ENCODE measurements at regions not wholly inside any gene's neighbourhood (a gene's known extent, or its start where the extent isn't known, plus 50 kb on each side); places are given as distances from the start of the nearest gene placed in this dataset.

- DNase-seq (ENCODE audit: low read depth): no peak
- TF ChIP-seq CTCF (IDR thresholded peaks at IDR 0.05; ENCODE audit: insufficient read depth, low read length): no peak
- no peak overlapping the region for H3K4me3 ChIP-seq (ENCODE audit: low read depth, low read length)
These were observed 231.7 kb upstream of the TNP1 start for GRCh38 chr2:217091531-217091930.

- no peak for TF ChIP-seq CTCF (IDR thresholded peaks at IDR 0.05; ENCODE audit: insufficient read depth, low read length)
- no peak overlapping the region for H3K4me3 ChIP-seq (ENCODE audit: low read depth, low read length)
- no peak for DNase-seq (ENCODE audit: low read depth)
These were observed 231.0 kb upstream of the TNP1 start for GRCh38 chr2:217090884-217091283.

GRCh38 chr2:217090024-217090473 is 230.2 kb upstream of the TNP1 start:
- DNase-seq (ENCODE audit: low read depth): no peak
- TF ChIP-seq CTCF (IDR thresholded peaks at IDR 0.05; ENCODE audit: insufficient read depth, low read length): no peak
- no peak overlapping the region for H3K4me3 ChIP-seq (ENCODE audit: low read depth, low read length)

- H3K4me3 ChIP-seq (ENCODE audit: low read depth, low read length): no peak overlapping the region
- no peak for TF ChIP-seq CTCF (IDR thresholded peaks at IDR 0.05; ENCODE audit: insufficient read depth, low read length)
- no peak for DNase-seq (ENCODE audit: low read depth)
These were observed 226.9 kb upstream of the TNP1 start for GRCh38 chr2:217086718-217087117.

- DNase-seq (ENCODE audit: low read depth): no peak
- no peak for TF ChIP-seq CTCF (IDR thresholded peaks at IDR 0.05; ENCODE audit: insufficient read depth, low read length)
- no peak overlapping the region for H3K4me3 ChIP-seq (ENCODE audit: low read depth, low read length)
These were observed 226.2 kb upstream of the TNP1 start for GRCh38 chr2:217086038-217086522.

- DNase-seq (ENCODE audit: low read depth): no peak
- no peak for TF ChIP-seq CTCF (IDR thresholded peaks at IDR 0.05; ENCODE audit: insufficient read depth, low read length)
- H3K4me3 ChIP-seq (ENCODE audit: low read depth, low read length): no peak overlapping the region
These were observed 225.7 kb upstream of the TNP1 start for GRCh38 chr2:217085543-217085942.

GRCh38 chr2:217081799-217082198 is 221.9 kb upstream of the TNP1 start:
- DNase-seq (ENCODE audit: low read depth): no peak
- H3K4me3 ChIP-seq (ENCODE audit: low read depth, low read length): no peak overlapping the region
- TF ChIP-seq CTCF (IDR thresholded peaks at IDR 0.05; ENCODE audit: insufficient read depth, low read length): no peak

Measured in fibroblast of the aortic adventitia (primary cell).